ENCODE measurements at regions not wholly inside any gene's neighbourhood (a gene's known extent, or its start where the extent isn't known, plus 50 kb on each side); places are given as distances from the start of the nearest gene placed in this dataset.

DNA sequence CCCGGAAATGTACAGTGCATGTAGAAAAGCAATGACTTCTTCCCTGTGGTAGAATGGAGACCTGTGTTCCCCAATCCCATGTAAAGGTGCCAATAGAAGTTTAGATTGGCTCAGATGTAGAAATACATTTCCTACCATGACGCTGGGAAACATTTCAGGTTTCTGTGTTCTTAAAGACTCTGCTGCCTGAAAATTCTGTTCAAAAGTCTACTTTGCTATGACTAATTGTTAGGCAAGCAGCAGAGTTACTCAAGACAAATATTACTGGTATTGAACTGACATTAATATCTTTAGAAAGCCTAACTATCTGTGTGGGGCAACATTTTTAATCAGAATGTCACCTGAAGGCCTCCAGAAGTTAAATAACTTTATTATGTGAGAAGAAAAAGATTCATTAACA is 75.5 kb upstream of the ELL2 start:
- no peaks in the 10 kb centered on the region for H3K36me3 Mint-ChIP-seq
- H3K4me3 Mint-ChIP-seq: no peak overlapping the region
- DNase-seq (ENCODE audit: low spot score): no peak
- H3K4me1 Mint-ChIP-seq: no peaks in the 10 kb centered on the region
- ATAC-seq: no peak
- H3K27me3 Mint-ChIP-seq (ENCODE audit: low read depth): no peaks in the 10 kb centered on the region
- TF ChIP-seq TP53 (CRISPR knock-in tag; IDR thresholded peaks at IDR 0.05) (no peak), PRRX2 (CRISPR knock-in tag; IDR thresholded peaks at IDR 0.05) (no peak), TCF7 (CRISPR knock-in tag; IDR thresholded peaks at IDR 0.05; ENCODE audit: low read depth) (no peak), JUN (CRISPR knock-in tag; IDR thresholded peaks at IDR 0.05) (no peak), NFE2L1 (CRISPR knock-in tag; IDR thresholded peaks at IDR 0.05) (no peak), ZNF232 (CRISPR knock-in tag; IDR thresholded peaks at IDR 0.05) (no peak), FOXJ3 (CRISPR knock-in tag; IDR thresholded peaks at IDR 0.05; ENCODE audit: borderline replicate concordance) (no peak), TEAD4 (CRISPR knock-in tag; IDR thresholded peaks at IDR 0.05) (no peak), ESRRA (CRISPR knock-in tag; IDR thresholded peaks at IDR 0.05; ENCODE audit: borderline replicate concordance) (no peak), SP1 (CRISPR knock-in tag; conservative IDR thresholded peaks at IDR 0.05) (no peak), OVOL2 (CRISPR knock-in tag; IDR thresholded peaks at IDR 0.05; ENCODE audit: borderline replicate concordance) (no peak)
- TF ChIP-seq, protein P1, sequence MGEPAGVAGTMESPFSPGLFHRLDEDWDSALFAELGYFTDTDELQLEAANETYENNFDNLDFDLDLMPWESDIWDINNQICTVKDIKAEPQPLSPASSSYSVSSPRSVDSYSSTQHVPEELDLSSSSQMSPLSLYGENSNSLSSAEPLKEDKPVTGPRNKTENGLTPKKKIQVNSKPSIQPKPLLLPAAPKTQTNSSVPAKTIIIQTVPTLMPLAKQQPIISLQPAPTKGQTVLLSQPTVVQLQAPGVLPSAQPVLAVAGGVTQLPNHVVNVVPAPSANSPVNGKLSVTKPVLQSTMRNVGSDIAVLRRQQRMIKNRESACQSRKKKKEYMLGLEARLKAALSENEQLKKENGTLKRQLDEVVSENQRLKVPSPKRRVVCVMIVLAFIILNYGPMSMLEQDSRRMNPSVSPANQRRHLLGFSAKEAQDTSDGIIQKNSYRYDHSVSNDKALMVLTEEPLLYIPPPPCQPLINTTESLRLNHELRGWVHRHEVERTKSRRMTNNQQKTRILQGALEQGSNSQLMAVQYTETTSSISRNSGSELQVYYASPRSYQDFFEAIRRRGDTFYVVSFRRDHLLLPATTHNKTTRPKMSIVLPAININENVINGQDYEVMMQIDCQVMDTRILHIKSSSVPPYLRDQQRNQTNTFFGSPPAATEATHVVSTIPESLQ (CRISPR knock-in tag; IDR thresholded peaks at IDR 0.05): no peak
- TF ChIP-seq, protein P2, sequence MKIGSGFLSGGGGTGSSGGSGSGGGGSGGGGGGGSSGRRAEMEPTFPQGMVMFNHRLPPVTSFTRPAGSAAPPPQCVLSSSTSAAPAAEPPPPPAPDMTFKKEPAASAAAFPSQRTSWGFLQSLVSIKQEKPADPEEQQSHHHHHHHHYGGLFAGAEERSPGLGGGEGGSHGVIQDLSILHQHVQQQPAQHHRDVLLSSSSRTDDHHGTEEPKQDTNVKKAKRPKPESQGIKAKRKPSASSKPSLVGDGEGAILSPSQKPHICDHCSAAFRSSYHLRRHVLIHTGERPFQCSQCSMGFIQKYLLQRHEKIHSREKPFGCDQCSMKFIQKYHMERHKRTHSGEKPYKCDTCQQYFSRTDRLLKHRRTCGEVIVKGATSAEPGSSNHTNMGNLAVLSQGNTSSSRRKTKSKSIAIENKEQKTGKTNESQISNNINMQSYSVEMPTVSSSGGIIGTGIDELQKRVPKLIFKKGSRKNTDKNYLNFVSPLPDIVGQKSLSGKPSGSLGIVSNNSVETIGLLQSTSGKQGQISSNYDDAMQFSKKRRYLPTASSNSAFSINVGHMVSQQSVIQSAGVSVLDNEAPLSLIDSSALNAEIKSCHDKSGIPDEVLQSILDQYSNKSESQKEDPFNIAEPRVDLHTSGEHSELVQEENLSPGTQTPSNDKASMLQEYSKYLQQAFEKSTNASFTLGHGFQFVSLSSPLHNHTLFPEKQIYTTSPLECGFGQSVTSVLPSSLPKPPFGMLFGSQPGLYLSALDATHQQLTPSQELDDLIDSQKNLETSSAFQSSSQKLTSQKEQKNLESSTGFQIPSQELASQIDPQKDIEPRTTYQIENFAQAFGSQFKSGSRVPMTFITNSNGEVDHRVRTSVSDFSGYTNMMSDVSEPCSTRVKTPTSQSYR (CRISPR knock-in tag; IDR thresholded peaks at IDR 0.05): no peak
- TF ChIP-seq, protein P3, sequence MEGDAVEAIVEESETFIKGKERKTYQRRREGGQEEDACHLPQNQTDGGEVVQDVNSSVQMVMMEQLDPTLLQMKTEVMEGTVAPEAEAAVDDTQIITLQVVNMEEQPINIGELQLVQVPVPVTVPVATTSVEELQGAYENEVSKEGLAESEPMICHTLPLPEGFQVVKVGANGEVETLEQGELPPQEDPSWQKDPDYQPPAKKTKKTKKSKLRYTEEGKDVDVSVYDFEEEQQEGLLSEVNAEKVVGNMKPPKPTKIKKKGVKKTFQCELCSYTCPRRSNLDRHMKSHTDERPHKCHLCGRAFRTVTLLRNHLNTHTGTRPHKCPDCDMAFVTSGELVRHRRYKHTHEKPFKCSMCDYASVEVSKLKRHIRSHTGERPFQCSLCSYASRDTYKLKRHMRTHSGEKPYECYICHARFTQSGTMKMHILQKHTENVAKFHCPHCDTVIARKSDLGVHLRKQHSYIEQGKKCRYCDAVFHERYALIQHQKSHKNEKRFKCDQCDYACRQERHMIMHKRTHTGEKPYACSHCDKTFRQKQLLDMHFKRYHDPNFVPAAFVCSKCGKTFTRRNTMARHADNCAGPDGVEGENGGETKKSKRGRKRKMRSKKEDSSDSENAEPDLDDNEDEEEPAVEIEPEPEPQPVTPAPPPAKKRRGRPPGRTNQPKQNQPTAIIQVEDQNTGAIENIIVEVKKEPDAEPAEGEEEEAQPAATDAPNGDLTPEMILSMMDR (IDR thresholded peaks at IDR 0.05): no peak
- TF ChIP-seq, protein P4, sequence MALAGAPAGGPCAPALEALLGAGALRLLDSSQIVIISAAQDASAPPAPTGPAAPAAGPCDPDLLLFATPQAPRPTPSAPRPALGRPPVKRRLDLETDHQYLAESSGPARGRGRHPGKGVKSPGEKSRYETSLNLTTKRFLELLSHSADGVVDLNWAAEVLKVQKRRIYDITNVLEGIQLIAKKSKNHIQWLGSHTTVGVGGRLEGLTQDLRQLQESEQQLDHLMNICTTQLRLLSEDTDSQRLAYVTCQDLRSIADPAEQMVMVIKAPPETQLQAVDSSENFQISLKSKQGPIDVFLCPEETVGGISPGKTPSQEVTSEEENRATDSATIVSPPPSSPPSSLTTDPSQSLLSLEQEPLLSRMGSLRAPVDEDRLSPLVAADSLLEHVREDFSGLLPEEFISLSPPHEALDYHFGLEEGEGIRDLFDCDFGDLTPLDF (CRISPR knock-in tag; IDR thresholded peaks at IDR 0.05): no peak
- TF ChIP-seq, protein P5, sequence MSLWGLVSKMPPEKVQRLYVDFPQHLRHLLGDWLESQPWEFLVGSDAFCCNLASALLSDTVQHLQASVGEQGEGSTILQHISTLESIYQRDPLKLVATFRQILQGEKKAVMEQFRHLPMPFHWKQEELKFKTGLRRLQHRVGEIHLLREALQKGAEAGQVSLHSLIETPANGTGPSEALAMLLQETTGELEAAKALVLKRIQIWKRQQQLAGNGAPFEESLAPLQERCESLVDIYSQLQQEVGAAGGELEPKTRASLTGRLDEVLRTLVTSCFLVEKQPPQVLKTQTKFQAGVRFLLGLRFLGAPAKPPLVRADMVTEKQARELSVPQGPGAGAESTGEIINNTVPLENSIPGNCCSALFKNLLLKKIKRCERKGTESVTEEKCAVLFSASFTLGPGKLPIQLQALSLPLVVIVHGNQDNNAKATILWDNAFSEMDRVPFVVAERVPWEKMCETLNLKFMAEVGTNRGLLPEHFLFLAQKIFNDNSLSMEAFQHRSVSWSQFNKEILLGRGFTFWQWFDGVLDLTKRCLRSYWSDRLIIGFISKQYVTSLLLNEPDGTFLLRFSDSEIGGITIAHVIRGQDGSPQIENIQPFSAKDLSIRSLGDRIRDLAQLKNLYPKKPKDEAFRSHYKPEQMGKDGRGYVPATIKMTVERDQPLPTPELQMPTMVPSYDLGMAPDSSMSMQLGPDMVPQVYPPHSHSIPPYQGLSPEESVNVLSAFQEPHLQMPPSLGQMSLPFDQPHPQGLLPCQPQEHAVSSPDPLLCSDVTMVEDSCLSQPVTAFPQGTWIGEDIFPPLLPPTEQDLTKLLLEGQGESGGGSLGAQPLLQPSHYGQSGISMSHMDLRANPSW (CRISPR knock-in tag; conservative IDR thresholded peaks at IDR 0.05; ENCODE audit: low read depth): no peak
- ChIA-PET CTCF (no interaction called here), POLR2A (no interaction called here)
- peaks cover 22% of the 10 kb centered on the region for H3K9me3 Mint-ChIP-seq
- no peak overlapping the region for H3K27ac Mint-ChIP-seq

DNA sequence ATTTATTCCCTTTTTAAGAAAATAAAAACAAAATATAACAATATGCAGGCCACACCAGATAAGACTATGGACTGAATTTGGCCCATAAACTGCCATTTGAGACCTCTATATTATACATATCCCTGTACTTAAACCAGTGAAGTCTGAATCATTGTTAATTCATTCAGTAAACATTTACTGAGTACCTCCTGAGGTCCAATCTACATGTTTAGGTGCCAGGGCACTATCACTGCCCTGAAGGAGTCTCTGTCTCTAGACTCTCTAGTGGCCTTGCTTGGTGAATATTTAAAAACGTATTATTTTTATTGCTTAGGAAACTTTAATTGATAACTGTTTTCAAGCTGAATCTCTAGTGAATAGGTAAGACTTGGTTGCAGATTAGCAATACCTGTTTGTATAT is 74.7 kb upstream of the ELL2 start:
- CTCF ChIA-PET: no interaction called here
- Mint-ChIP-seq H3K4me3 (no peak overlapping the region), H3K9me3 (peaks cover 22% of the 10 kb centered on the region), H3K36me3 (no peaks in the 10 kb centered on the region), H3K27ac (no peak overlapping the region), H3K4me1 (no peaks in the 10 kb centered on the region), H3K27me3 (ENCODE audit: low read depth) (no peaks in the 10 kb centered on the region)
- no peak for ATAC-seq
- POLR2A ChIA-PET: no interaction called here
- no peak for DNase-seq (ENCODE audit: low spot score)
- no peak for TF ChIP-seq ZBTB21 (CRISPR knock-in tag; IDR thresholded peaks at IDR 0.05; ENCODE audit: borderline replicate concordance)
- no peak for TF ChIP-seq ZNF671 (CRISPR knock-in tag; IDR thresholded peaks at IDR 0.05)
- TF ChIP-seq AFF4 (CRISPR knock-in tag; IDR thresholded peaks at IDR 0.05; ENCODE audit: borderline replicate concordance): no peak
- no peak for TF ChIP-seq ZNF416 (CRISPR knock-in tag; IDR thresholded peaks at IDR 0.05)
- TF ChIP-seq, protein P6, sequence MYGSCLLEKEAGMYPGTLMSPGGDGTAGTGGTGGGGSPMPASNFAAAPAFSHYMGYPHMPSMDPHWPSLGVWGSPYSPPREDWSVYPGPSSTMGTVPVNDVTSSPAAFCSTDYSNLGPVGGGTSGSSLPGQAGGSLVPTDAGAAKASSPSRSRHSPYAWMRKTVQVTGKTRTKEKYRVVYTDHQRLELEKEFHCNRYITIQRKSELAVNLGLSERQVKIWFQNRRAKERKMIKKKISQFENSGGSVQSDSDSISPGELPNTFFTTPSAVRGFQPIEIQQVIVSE (CRISPR knock-in tag; IDR thresholded peaks at IDR 0.05; ENCODE audit: borderline replicate concordance): no peak
